Embryonic facial prominence (tissue), 1 donor: ENCODE measurements at regions not wholly inside any gene's neighbourhood (a gene's known extent, or its start where the extent isn't known, plus 50 kb on each side); places are given as distances from the start of the nearest gene placed in this dataset.
"Not testable (repeated sequence)": the region's sequence is repeated elsewhere in the genome, so short reads cannot be mapped to it uniquely, and the experiment has no call there.

ENCODE experiments used
- DNase-seq: peaks from one replicate; pipeline ENCODE4 v3.0.0-alpha.2; 2016; ENCODE audit errors: extremely low spot score

DNA sequence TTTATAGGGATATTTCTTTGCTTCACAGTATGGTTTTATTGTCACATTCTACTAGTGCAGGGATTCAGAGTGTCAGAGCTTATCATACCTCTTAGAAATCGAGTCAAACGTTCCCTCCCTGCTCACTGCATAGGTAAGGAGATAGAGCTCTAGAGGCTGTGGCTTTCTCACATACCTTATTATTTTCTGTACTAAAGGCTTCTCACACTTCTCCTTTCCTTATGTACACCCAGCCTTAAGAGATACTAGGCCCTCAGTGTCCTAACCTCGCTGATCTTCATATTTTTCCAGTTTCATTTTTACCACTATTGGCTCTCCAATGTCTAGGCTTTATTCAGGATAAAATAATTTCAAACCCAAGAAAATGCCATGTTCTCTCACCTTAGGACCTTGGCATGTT, 297.3 kb upstream of the RIOK2 start:
- no peak for DNase-seq

DNA sequence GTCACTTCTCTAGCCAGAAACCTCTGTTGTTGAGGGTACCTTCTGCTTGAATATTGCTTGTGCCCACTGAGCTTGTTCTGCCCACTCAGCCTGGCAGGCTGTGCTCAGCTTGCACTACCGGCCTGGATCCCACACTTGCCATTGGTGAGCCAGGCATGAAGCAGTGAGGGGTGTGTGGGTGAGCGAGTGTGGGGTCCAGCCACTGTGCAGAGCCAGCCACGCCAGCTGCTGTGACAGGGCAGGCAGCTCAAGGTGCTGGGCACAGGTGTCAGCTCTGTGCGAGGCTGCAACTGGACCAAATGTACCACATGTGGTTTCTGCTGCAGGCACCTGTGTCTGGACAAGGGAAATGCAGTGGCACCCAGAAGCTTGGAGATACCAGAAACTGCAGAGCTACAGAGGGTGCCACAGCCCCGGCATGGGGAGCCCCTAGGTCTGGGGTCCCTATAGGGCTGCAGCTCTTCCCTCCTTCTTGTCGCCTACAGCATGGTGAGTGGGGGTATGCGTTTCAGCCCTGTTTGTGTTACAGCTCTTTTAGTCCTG, 305.1 kb upstream of the RIOK2 start:
- DNase-seq: no peak

DNA sequence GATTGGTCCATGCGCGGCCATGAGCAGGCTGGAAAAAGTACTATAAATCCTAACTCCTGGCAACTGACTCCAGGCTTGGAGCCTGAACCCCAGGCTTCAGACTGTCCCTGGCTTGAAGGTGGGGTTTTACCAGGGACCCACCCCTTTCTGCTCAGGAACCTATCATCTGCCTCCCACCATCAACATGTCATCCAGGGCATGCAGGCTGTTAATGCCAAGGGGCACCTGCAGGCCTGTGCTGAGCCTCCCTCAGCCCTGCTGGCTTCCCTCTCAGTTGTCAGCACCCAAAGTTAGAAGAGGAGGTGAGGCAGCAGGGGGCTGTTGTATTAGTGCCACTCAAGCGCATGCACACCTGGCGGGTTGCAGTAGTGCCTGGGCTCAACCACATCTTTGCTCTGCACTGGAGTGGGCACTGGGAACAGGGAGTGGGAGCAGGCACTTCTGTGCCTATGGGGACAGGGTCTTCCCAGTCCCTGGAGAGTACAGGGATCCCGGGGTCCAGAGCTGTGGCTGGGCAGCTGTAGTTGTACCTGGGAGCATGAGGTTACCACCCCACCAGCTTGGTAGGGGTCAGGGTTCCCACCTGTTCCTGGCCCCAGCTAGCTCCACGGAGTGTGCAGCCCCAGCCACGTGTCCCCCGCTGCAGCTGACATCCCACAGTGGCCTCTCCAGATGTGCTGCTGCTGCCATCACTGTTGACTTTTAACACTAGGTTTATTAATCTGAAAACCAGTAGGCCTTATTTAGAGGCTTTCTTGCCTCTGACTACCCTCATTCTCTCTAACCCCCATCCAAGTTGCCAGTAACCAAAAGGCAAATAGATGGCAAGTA, 306.2 kb upstream of the RIOK2 start:
- DNase-seq: no peak

DNA sequence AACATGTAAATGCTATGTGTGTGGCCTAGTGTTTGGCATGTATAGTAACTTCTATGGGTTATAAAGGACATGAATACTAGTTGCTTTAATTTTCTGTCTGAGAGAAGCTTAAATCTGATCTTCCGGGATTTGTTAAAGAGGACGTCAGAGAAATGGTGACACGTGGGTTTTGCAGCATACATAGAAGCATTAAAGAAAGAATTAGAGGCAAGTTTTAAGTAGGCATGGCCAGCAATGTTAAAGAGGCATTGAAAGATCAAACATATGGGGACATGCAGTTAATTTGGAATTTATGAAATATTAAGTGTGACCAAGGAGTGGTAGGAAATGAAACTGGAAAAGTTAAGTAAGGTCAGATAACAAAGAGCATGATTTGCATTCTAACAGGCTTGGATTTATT, 311.4 kb upstream of the RIOK2 start:
- no peak for DNase-seq

DNA sequence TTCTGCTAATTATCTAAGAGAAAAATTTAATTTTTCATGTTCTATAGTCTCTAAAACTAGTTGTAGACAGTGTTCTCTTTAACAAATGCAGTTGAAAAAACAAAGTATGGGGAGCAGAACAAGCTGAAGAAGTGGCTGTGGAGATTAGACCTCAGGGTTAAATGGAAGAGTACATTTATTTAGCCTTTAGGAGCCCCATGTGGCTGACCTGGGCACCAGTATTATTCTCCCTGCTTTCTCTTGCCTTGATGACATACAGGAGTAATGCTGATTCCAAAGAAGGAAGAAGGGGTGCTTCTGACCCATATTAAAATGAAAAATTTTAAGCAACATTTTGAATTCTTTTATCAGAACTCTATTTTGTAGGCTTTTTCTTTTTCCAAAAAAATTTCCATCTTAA, 312.3 kb upstream of the RIOK2 start:
- no peak for DNase-seq

DNA sequence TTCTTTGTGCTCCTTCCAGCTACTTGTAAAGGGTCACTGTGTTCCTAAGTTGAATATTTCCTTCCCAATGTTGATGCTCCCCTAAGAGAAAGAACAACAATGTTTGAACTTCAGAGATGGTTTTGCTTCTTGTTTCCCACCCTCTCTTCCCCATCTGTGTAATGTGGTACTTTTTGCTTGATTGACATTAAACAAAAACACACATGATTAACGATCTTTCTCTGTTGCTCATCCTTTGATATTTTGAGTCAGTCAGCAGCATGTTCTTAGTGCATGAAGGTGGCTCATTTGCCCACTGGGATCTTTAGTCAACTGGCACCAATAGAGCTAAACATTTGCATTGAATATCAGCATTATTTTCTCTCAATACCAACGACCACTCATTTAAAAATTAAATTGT, 313.0 kb upstream of the RIOK2 start:
- DNase-seq: no peak

DNA sequence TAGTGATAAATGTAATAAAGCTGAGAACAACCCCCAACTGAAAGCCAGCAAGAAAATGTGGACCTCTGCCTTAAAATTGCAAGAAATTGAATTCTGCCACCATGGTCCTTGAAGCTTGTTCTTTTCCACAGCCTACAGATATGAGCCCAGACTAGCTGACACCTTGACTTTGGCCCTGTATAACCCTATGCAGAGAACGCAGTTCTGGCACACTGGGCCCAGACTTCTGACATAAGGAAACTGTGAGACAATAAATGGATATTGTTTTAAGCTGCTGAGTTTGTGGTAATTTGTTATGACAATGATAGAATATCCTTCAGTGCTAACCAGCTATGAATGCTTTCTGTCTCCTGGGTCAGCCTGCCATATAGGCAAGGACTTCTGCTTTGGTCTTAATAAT, 315.6 kb upstream of the RIOK2 start:
- DNase-seq: no peak

DNA sequence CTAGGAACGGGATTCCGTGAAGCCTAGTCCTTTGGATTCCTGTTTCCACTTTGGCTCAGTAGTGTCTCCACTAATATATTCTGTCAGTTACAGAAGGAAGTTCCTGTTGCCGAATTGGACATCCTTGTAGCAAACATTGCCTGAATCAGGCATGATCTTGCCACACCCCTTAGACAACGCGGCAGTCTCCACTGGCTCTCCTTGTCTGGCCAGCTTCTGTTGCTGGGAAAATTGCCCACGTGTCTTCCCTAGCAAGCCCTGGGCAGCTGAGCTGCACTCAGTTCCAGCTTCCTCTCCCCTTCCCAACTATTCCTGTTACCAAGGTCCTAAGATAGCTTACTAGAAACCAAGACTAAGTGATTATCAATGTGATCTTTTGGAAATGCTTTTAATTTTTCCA, 316.6 kb upstream of the RIOK2 start:
- DNase-seq: no peak

DNA sequence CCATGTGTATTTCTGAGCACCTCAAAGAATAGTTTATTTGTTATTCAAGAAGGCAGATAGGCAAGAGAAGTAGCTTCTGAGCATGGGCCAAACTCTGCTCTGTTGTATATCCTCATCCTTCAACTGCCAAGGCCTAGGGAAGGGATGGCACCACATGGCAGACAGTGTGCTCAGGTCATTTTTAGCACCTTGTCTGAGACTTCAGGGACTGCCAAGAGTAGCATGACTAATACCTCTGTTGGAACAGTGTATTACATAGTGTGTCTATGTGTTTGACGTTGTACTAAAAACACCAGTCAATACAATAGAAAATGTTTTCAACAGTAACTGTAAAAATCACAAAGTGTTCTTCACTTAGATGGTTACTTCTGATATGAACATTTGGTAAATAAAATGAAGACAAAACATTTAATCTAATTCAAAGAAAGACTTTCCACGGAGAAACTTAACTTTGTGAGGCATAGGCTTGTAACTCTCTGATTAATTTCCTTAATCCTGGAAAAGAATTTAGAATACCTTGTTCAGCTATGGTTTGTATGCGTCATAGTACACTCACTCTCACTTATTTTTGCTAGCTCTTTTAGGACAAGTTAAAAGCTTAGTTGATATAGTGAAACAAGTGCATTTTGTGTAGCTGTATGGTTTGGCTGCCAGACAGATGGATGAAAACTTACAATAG, 318.4 kb upstream of the RIOK2 start:
- DNase-seq: no peak

DNA sequence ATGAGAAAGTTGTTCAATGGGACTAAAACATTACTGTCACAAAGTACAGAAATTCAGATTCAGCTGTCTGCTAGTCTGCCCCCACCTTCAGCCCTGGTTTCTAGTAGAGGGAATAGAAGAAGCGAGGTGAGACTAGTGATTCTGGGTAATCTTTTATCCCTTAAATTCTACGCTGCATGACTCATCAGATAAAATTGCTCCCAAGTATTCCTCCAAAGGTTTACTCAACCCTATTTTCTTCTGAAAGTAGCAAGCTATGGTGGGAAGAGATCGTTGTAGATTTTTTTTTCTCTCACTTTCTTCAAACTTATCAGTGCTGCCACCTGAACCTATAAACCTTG, 318.9 kb upstream of the RIOK2 start:
- no peak for DNase-seq

DNA sequence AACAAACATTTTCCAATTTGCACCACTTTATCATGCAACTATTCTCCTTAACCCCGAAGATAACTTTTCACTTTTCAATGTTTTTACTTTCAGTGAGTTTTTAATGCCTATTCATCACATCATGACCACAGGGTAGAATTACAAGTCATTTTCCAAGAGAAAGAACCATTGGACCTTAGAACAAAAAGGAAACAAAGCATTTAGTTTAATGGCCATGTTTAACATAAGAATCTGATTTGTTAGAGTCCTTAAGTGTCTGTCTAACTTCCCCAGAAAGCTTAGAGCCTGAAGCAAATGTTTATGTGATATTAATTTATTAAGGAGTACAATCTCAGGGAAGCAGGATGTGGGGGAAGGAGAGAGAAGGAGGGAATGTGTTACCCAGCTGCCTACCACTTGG, 325.8 kb upstream of the RIOK2 start:
- DNase-seq: no peak

DNA sequence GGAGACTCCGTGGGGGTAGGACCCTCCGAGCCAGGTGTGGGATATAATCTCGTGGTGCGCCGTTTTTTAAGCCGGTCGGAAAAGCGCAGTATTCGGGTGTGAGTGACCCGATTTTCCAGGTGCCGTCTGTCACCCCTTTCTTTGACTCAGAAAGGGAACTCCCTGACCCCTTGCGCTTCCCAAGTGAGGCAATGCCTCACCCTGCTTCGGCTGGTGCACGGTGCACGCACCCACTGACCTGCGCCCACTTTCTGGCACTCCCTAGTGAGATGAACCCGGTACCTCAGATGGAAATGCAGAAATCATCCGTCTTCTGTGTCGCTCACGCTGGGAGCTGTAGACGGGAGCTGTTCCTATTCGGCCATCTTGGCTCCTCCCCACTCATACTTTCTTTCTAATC, 336.5 kb upstream of the RIOK2 start:
- not testable (repeated sequence) for DNase-seq

DNA sequence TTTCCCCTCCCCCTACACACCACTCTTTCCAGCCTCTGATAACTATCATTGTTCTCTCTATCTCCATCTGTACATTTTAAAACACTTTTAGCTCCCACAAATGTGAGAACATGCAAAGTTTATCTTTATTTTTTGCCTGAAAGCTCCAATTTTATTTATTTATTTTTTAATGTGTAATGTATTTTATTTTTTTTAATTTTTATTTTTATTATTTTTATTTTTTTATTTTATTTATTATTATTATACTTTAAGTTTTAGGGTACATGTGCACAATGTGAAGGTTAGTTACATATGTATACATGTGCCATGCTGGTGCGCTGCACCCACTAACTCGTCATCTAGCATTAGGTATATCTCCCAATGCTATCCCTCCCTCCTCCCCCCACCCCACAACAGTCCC, 340.3 kb upstream of the RIOK2 start:
- DNase-seq: not testable (repeated sequence)

DNA sequence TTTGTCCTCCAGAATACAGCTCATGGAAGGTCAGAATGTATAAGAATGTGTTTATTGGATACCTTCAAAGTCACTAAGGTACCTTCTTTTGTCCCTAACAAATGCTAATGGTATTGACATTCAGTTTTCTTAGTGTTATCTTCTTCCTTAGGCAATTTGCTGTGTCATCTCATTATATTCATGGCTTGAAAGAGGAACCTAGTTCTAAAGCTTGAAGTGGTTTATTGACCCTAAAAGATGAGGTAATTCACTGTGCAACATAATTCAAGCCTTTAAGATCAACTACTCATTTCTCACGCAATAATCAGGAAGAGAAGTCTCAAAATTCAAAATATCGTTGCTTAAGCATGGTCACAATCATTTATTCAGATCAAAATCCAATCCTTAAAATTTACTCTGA, 342.7 kb upstream of the RIOK2 start:
- no peak for DNase-seq

DNA sequence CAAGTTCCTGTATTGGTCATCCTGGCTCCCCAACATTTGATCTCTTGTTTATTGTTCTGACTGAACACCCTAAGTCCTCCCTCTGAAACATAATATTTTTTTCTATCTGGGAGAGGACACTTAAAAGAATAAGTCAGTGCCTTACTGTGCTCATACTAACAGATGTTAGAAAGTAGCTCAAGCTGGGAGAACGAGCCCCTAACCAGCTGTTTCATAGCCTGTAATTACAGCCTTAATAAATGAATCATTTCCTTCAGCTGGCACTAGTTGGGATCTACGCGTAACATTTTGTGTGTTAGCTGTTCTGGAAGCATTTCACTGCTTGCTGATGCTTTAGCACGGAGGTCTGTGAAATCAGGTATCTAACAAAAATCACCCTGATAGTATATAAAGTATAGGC, 345.9 kb upstream of the RIOK2 start:
- DNase-seq: no peak

DNA sequence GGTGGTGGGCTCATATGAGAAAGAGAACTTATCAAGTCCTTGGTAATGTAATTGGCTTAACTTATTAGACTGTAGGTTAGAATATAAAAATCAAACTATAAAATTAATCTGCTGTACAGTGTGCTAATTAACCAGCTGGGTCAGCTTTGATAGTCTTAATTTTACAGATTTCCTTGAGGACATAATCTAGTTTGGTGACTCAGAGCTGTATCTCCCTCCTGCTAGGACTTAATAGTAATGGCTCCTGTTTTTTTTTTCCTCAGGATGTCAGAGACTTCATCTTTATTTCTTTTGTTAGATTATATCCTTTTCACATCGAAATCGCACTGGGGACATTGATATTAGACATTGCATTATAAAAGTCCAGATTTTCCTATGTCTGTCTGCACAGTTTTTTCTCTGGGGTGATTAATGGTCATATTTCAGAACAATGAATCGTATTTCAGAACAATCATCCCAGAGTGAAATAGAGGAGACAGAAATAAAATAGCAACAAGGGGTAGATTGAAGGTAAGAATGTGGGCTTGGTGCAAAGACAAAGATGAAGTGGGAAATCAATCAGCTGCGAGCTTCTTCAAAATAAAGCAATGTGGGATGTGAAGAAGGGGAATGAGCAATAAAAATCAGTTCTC, 346.4 kb upstream of the RIOK2 start:
- no peak for DNase-seq

DNA sequence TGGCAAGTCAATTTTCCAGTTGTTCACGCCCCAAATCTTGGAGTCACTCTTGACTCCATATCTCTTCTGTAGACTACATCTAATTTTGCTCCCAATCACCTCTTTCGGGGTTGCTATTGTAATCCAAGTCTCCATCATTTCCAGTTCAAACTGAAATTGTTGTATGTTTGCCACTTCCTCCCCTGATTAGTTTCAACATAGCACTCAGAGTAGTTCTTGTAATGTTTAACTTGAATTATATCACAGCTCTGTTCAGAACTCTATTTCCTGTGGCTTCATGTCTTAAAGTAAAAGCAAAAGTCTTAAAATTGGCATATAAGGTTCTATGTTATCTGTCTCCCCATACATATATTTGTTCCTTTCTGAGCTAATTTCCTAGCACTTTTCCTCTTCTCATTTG, 348.5 kb upstream of the RIOK2 start:
- DNase-seq: no peak

DNA sequence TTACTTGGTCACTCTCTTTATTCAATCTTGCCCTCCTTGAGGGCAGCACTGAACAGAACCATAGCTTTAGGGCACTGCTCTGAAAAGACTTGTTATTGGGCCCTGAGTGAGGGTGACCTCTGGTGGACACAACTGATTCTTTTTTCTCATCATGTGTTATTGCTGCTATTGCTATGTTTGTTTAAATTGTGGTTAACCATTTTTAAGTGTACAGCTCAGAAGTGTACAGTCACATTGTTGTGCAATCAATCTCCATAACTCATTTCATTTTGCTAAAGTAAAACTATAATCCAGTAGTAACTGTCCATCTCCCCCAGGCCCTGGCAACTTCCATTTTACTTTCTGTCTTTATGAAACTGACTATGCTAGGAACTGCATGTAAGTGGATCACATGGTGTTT, 351.1 kb upstream of the RIOK2 start:
- no peak for DNase-seq

DNA sequence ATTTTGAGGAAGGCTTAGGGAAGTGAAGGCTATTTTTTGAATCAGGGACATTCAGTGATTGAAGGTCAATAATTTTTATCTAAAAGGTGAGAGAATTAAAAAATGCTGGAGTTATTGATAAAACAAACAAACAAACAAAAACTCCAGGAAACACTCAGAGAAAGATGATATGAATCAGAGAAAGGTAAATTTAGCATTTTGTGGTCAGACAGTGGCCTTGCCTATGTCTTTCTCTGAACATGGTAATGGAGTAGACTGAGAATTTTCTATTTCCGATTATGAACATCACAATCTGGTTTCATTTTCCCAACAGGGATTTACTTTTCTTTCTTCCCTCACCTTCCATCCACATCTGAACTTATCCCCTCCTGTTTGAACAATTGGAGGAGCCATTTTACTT, 353.6 kb upstream of the RIOK2 start:
- DNase-seq: no peak

DNA sequence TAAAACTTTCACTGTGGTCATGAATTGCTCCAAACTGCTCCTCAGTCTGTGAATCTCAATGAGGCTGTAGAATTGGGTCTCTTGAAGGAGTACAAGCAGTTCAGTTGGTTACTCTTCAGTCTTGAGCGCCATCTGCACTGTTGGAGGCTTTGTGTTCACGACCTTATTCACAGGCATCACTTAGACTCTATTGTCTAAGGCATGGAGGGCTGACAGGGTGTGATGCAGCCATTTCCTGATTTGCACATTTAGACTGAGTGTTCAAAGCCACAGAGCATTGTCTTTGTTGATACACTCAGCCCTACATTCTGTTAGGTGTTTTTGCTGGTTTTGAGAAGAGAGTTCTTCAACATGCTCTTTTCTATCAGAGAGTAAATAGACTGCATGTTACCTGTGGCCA, 355.9 kb upstream of the RIOK2 start:
- no peak for DNase-seq

DNA sequence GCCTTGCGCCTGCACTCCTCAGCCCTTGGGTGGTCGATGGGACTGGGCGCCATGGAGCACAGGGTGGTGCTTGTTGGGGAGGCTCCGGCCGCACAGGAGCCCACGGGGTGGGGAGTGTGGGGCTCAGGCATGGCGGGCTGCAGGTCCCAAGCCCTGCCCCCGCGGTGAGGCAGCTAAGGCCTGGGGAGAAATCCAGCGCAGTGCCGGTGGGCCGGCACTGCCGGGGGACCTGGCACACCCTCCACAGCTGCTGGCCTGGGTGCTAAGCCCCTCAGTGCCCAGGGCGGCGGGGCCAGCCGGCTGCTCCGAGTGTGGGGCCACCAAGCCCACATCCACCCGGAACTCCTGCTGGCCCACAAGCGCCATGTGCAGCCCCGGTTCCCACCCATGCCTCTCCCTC, 358.8 kb upstream of the RIOK2 start:
- DNase-seq: no peak

DNA sequence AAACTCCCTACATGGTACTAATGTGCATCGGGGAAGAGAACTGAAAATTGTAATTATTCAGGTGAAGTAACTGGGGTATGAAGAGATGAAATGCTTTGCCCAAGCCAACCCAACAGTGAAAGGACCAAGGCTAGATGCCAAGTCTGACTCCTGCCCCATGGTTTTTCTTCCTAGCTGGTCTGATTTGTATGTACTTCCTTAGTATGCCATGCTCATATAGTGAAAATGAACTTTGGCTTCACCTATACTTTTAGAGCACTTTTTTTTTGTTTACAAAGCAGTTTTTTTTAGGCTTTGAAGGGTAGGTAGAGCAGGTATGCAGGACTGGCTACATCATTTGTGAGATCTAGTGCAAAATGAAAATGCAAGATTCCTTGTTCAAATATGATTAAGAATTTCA, 359.4 kb upstream of the RIOK2 start:
- DNase-seq: no peak

DNA sequence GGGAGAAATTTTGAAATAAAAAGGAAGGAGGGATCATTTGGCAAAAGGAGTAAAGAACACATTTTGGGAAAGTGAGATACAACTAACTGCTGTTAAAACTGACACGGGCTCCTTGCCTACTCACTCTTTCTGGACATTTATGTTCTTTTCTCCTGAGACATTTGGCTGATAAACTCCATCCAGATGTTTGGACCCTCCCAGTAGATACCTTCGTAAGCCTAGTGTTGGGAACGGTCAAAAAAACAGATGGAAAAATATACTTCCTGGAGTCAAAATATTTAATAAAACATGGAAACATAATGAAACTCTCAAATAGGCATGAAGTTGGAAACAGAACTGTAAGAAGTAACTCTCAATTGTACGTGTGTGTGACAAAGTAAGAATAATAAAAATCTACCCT, 360.1 kb upstream of the RIOK2 start:
- no peak for DNase-seq
